HL-60 (cell line): ENCODE measurements at regions not wholly inside any gene's neighbourhood (a gene's known extent, or its start where the extent isn't known, plus 50 kb on each side); places are given as distances from the start of the nearest gene placed in this dataset.

ENCODE experiments used
- DNase-seq, 2 experiments: peaks; one replicate each; pipeline ENCODE4 v3.0.0-alpha.2; 2010 to 2020; ENCODE audit warnings: low read depth in 1 of 2, low spot score in 1 of 2
- H3K27ac ChIP-seq: fragments of 250-450 bp; sonication (Bioruptor Pico); replicated peaks from 2 replicates; pipeline ENCODE4 v1.5.1; 2020; ENCODE audit warnings: mild to moderate bottlenecking, moderate library complexity
- H3K27me3 ChIP-seq: fragments of 250-450 bp; sonication (Bioruptor Pico); 2 replicates; pipeline ENCODE4 v1.5.1; 2021; ENCODE audit warnings: mild to moderate bottlenecking, moderate library complexity; ENCODE audit not compliant: insufficient read depth, poor library complexity, severe bottlenecking
- H3K4me3 ChIP-seq: replicated peaks from 2 replicates; pipeline ENCODE4 v1.5.1; 2011; ENCODE audit warnings: mild to moderate bottlenecking, control low read depth, low read length; ENCODE audit not compliant: insufficient read depth
- CTCF ChIP-seq: IDR thresholded peaks from one replicate; pipeline ENCODE4 v1.5.1; 2011; ENCODE audit warnings: low read length, control low read depth, inconsistent platforms; ENCODE audit not compliant: insufficient read depth
- GABPA ChIP-seq: IDR thresholded peaks from 2 replicates; pipeline ENCODE4 v1.6.1; 2012; ENCODE audit warnings: low read depth
- POLR2AphosphoS5 ChIP-seq: IDR thresholded peaks from 2 replicates; pipeline ENCODE4 v1.6.1; 2012; ENCODE audit warnings: low read depth
- REST ChIP-seq: IDR thresholded peaks from 2 replicates; pipeline ENCODE4 v1.6.1; 2012; ENCODE audit warnings: low read depth; ENCODE audit not compliant: insufficient replicate concordance
- SPI1 ChIP-seq: IDR thresholded peaks from 2 replicates; pipeline ENCODE4 v1.6.1; 2012; ENCODE audit warnings: low read depth, mild to moderate bottlenecking, borderline replicate concordance

- H3K27me3 ChIP-seq = no peaks in the 10 kb centered on the region
- H3K27ac ChIP-seq = no peak overlapping the region
- no peak for DNase-seq
- TF ChIP-seq GABPA = no peak
- TF ChIP-seq POLR2AphosphoS5 = no peak
- no peak for TF ChIP-seq REST
- no peak for TF ChIP-seq SPI1
- no peak for TF ChIP-seq CTCF
- no peak overlapping the region for H3K4me3 ChIP-seq
Measured at GRCh38 chr20:3339571-3339970, 67.9 kb downstream of the DNAAF9 start.

- H3K27ac ChIP-seq = no peak overlapping the region
- no peaks in the 10 kb centered on the region for H3K27me3 ChIP-seq
- DNase-seq = no peak
- no peak overlapping the region for H3K4me3 ChIP-seq
- TF ChIP-seq SPI1 (no peak), REST (no peak), CTCF (no peak), POLR2AphosphoS5 (no peak), GABPA (no peak)
Measured at GRCh38 chr20:3339076-3339475, 68.4 kb downstream of the DNAAF9 start.

- no peak overlapping the region for H3K27ac ChIP-seq
- no peaks in the 10 kb centered on the region for H3K27me3 ChIP-seq
- no peak for TF ChIP-seq POLR2AphosphoS5
- no peak for TF ChIP-seq SPI1
- no peak for TF ChIP-seq REST
- TF ChIP-seq GABPA = no peak
- TF ChIP-seq CTCF = no peak
Measured at GRCh38 chr20:3334156-3334943, 73.1 kb downstream of the DNAAF9 start.

More at GRCh38 chr20:3334156-3334943, 73.1 kb downstream of the DNAAF9 start:
- no peak overlapping the region for H3K4me3 ChIP-seq
- no peak for DNase-seq
